ENCODE measurements at regions not wholly inside any gene's neighbourhood (a gene's known extent, or its start where the extent isn't known, plus 50 kb on each side); places are given as distances from the start of the nearest gene placed in this dataset.

DNA sequence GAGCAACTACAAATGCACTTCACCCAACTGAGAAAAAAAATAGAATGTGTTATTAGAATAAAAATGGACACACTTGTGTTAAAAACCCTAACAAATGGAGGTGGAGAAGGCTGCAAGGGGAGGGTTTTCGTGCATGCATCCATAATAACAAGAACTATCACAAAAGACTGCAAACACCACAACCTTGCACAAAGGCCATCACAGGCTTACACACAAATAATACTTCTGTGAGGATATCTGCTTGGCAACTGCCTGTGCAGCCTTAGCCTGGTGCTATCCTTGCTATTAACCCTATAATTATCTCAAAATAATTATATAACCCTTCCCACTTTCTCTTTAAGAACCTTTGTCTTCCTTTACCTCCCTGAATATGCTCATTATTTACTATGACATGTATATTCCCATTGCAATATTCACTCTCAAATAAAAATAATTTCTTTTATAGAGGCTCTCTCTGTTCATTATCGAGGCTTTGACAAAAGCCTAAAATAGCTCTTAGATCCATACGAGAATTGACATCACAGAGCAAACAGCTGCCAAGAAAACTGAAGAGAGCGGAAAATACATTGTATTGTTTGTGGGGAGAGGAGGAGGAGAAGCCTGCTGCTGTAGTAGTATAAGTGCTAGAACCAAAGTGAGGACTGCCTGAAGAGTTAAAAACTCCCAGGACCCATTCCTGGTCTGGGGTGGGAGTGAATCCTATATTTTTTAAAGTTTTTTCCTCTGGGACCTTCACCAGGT lies 1768.7 kb downstream of the BRINP3 start:
- TF ChIP-seq MAX (IDR thresholded peaks at IDR 0.05) (no peak), TEAD4 (IDR thresholded peaks at IDR 0.05) (no peak), CEBPB (IDR thresholded peaks at IDR 0.05) (no peak), EGR1 (IDR thresholded peaks at IDR 0.05) (no peak), TAF1 (IDR thresholded peaks at IDR 0.05; ENCODE audit: low read depth) (no peak), YY1 (IDR thresholded peaks at IDR 0.05; ENCODE audit: low read depth) (no peak), NFIC (IDR thresholded peaks at IDR 0.05) (no peak), TCF12 (IDR thresholded peaks at IDR 0.05; ENCODE audit: low read depth) (no peak), ZBTB7A (IDR thresholded peaks at IDR 0.05; ENCODE audit: low read depth) (no peak), FOXM1 (IDR thresholded peaks at IDR 0.05; ENCODE audit: borderline replicate concordance, low read depth) (no peak), EP300 (IDR thresholded peaks at IDR 0.05; ENCODE audit: borderline replicate concordance) (no peak), RAD21 (IDR thresholded peaks at IDR 0.05; ENCODE audit: low read depth) (no peak), CREB1 (IDR thresholded peaks at IDR 0.05; ENCODE audit: low read depth) (no peak)
- TF ChIP-seq, protein P1, sequence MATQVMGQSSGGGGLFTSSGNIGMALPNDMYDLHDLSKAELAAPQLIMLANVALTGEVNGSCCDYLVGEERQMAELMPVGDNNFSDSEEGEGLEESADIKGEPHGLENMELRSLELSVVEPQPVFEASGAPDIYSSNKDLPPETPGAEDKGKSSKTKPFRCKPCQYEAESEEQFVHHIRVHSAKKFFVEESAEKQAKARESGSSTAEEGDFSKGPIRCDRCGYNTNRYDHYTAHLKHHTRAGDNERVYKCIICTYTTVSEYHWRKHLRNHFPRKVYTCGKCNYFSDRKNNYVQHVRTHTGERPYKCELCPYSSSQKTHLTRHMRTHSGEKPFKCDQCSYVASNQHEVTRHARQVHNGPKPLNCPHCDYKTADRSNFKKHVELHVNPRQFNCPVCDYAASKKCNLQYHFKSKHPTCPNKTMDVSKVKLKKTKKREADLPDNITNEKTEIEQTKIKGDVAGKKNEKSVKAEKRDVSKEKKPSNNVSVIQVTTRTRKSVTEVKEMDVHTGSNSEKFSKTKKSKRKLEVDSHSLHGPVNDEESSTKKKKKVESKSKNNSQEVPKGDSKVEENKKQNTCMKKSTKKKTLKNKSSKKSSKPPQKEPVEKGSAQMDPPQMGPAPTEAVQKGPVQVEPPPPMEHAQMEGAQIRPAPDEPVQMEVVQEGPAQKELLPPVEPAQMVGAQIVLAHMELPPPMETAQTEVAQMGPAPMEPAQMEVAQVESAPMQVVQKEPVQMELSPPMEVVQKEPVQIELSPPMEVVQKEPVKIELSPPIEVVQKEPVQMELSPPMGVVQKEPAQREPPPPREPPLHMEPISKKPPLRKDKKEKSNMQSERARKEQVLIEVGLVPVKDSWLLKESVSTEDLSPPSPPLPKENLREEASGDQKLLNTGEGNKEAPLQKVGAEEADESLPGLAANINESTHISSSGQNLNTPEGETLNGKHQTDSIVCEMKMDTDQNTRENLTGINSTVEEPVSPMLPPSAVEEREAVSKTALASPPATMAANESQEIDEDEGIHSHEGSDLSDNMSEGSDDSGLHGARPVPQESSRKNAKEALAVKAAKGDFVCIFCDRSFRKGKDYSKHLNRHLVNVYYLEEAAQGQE (IDR thresholded peaks at IDR 0.05; ENCODE audit: low read depth), result no peak
- TF ChIP-seq, protein P2, sequence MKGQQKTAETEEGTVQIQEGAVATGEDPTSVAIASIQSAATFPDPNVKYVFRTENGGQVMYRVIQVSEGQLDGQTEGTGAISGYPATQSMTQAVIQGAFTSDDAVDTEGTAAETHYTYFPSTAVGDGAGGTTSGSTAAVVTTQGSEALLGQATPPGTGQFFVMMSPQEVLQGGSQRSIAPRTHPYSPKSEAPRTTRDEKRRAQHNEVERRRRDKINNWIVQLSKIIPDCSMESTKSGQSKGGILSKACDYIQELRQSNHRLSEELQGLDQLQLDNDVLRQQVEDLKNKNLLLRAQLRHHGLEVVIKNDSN (IDR thresholded peaks at IDR 0.05), result no peak

DNA sequence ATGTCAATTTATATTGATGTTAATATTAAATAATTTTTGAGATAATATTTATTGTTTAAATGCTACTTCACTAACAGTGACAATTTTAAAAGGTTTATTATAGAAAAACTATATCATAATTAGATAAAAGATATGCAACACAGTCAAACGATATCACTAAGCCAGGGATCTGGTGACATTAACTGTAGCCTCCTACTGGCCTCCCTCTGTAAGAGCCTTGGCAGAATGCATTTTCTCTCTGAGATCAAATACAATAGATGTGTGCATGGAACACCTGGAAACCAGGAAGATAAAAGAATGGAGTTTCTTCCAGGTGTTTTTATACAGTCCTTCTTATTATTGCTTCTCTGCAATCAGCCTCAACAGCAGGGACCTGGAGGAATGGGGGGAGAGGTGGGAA lies 1762.1 kb downstream of the BRINP3 start:
- TF ChIP-seq NFIC (IDR thresholded peaks at IDR 0.05) (no peak), RAD21 (IDR thresholded peaks at IDR 0.05; ENCODE audit: low read depth) (peak; percentile 5; the same call in 1 of the 2 replicates)

- TF ChIP-seq TAF1 (IDR thresholded peaks at IDR 0.05; ENCODE audit: low read depth) (no peak), CEBPB (IDR thresholded peaks at IDR 0.05) (no peak), RAD21 (IDR thresholded peaks at IDR 0.05; ENCODE audit: low read depth) (no peak), EP300 (IDR thresholded peaks at IDR 0.05; ENCODE audit: borderline replicate concordance) (no peak), TCF12 (IDR thresholded peaks at IDR 0.05; ENCODE audit: low read depth) (no peak), MAX (IDR thresholded peaks at IDR 0.05) (no peak)
These were observed 1757.9 kb downstream of the BRINP3 start for GRCh38 chr1:188719735-188720134.

GRCh38 chr1:188723332-188724020 lies 1754.2 kb downstream of the BRINP3 start:
- TF ChIP-seq EP300 (IDR thresholded peaks at IDR 0.05; ENCODE audit: borderline replicate concordance) (no peak), RAD21 (IDR thresholded peaks at IDR 0.05; ENCODE audit: low read depth) (no peak), EGR1 (IDR thresholded peaks at IDR 0.05) (no peak), NFIC (IDR thresholded peaks at IDR 0.05) (no peak), ZBTB7A (IDR thresholded peaks at IDR 0.05; ENCODE audit: low read depth) (no peak), YY1 (IDR thresholded peaks at IDR 0.05; ENCODE audit: low read depth) (no peak), FOXM1 (IDR thresholded peaks at IDR 0.05; ENCODE audit: borderline replicate concordance, low read depth) (no peak), TAF1 (IDR thresholded peaks at IDR 0.05; ENCODE audit: low read depth) (no peak), MAX (IDR thresholded peaks at IDR 0.05) (no peak), TCF12 (IDR thresholded peaks at IDR 0.05; ENCODE audit: low read depth) (no peak), TEAD4 (IDR thresholded peaks at IDR 0.05) (no peak), CEBPB (IDR thresholded peaks at IDR 0.05) (no peak), CREB1 (IDR thresholded peaks at IDR 0.05; ENCODE audit: low read depth) (no peak)
- TF ChIP-seq, protein P2 (IDR thresholded peaks at IDR 0.05), result no peak
- TF ChIP-seq, protein P1 (IDR thresholded peaks at IDR 0.05; ENCODE audit: low read depth), result no peak

DNA sequence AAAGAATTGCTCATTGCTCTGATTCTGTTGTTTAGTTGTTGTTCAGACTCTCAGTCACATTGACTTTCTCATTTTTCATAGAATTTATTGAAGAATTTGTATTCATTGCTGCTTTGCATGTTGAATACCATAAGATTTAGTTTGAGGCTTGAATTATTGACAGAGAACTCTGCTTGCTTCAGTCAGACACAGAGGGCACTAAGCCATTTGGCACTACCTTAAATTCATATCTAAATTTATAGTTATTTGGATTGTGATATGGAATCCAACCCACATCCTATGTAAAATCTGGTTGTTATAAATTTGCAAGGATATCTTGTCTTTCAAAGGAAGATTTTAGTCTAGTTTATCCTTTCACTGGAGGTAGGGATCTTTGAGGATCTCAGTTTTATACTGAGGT lies 1748.6 kb downstream of the BRINP3 start:
- TF ChIP-seq, protein P2 (IDR thresholded peaks at IDR 0.05), result no peak
- TF ChIP-seq NFIC (IDR thresholded peaks at IDR 0.05) (no peak), ZBTB7A (IDR thresholded peaks at IDR 0.05; ENCODE audit: low read depth) (no peak), CREB1 (IDR thresholded peaks at IDR 0.05; ENCODE audit: low read depth) (no peak), EP300 (IDR thresholded peaks at IDR 0.05; ENCODE audit: borderline replicate concordance) (no peak), CEBPB (IDR thresholded peaks at IDR 0.05) (no peak), EGR1 (IDR thresholded peaks at IDR 0.05) (no peak), TCF12 (IDR thresholded peaks at IDR 0.05; ENCODE audit: low read depth) (no peak), YY1 (IDR thresholded peaks at IDR 0.05; ENCODE audit: low read depth) (no peak), RAD21 (IDR thresholded peaks at IDR 0.05; ENCODE audit: low read depth) (no peak), TAF1 (IDR thresholded peaks at IDR 0.05; ENCODE audit: low read depth) (no peak), FOXM1 (IDR thresholded peaks at IDR 0.05; ENCODE audit: borderline replicate concordance, low read depth) (no peak), TEAD4 (IDR thresholded peaks at IDR 0.05) (no peak)
- TF ChIP-seq, protein P1 (IDR thresholded peaks at IDR 0.05; ENCODE audit: low read depth), result no peak
